Mammary epithelial cell (primary cell): ENCODE measurements at regions not wholly inside any gene's neighbourhood (a gene's known extent, or its start where the extent isn't known, plus 50 kb on each side); places are given as distances from the start of the nearest gene placed in this dataset.

Experiments
- EZH2 ChIP-seq: IDR thresholded peaks from 2 replicates; pipeline ENCODE4 v1.6.1; 2012; ENCODE audit warnings: low read length, inconsistent platforms, borderline replicate concordance
- TF ChIP-seq, protein P1 (sequence below), 2 donors: IDR thresholded peaks in 1 of 2; conservative IDR thresholded peaks in 1 of 2; 2 replicates each; pipeline ENCODE4 v1.5.1; 2011 to 2012; ENCODE audit warnings: inconsistent platforms in 2 of 2, low read length in 2 of 2, mild to moderate bottlenecking in 2 of 2, control low read depth in 1 of 2, low read depth in 1 of 2; ENCODE audit not compliant: insufficient read depth in 1 of 2; ENCODE audit errors: extremely low read depth in 1 of 2

DNA sequence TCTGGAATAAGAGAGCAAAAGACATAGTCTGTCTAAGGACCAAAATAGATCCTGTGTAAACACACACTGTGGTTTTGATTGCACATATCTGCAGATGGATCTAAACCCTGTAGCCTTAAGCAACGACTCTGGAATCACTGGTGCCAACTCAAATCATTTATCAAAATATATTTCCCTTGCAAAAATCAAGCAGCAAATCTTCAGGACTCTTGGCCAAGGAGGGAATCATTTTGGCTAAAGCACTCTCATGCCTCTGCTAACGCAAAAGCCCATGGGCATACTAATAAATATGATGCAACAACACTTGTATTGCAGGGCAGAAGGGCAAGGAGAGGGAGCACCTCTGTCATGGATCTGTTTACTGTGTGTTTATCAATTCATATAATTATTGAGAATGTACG lies 155.4 kb upstream of the DUSP10 start:
- TF ChIP-seq, protein P1, sequence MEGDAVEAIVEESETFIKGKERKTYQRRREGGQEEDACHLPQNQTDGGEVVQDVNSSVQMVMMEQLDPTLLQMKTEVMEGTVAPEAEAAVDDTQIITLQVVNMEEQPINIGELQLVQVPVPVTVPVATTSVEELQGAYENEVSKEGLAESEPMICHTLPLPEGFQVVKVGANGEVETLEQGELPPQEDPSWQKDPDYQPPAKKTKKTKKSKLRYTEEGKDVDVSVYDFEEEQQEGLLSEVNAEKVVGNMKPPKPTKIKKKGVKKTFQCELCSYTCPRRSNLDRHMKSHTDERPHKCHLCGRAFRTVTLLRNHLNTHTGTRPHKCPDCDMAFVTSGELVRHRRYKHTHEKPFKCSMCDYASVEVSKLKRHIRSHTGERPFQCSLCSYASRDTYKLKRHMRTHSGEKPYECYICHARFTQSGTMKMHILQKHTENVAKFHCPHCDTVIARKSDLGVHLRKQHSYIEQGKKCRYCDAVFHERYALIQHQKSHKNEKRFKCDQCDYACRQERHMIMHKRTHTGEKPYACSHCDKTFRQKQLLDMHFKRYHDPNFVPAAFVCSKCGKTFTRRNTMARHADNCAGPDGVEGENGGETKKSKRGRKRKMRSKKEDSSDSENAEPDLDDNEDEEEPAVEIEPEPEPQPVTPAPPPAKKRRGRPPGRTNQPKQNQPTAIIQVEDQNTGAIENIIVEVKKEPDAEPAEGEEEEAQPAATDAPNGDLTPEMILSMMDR (conservative IDR thresholded peaks at IDR 0.05 in 1 of 2, IDR thresholded peaks at IDR 0.05 in 1 of 2; ENCODE audit: extremely low read depth in 1 of 2, insufficient read depth in 1 of 2, low read depth in 1 of 2, low read length in 2 of 2) = no peak
- no peak for TF ChIP-seq EZH2
